PC-3 (cell line): ENCODE measurements at regions not wholly inside any gene's neighbourhood (a gene's known extent, or its start where the extent isn't known, plus 50 kb on each side); places are given as distances from the start of the nearest gene placed in this dataset.

Experiments used
- EZH2 ChIP-seq: fragments of 300-600 bp; sonication (generic); IDR thresholded peaks from one replicate; pipeline ENCODE4 v1.6.1; 2017; ENCODE audit warnings: antibody characterized with exemption, mild to moderate bottlenecking, low read length; ENCODE audit not compliant: unreplicated experiment
- EZH2phosphoT487 ChIP-seq: fragments of 300-600 bp; sonication (generic); IDR thresholded peaks from 2 replicates; pipeline ENCODE4 v1.6.1; 2018; ENCODE audit warnings: mild to moderate bottlenecking, antibody characterized with exemption, low read length, borderline replicate concordance
- TF ChIP-seq, protein P1 (sequence below): fragments of 300-600 bp; sonication (generic); conservative IDR thresholded peaks from 2 replicates; pipeline ENCODE4 v1.5.1; 2017; ENCODE audit warnings: antibody characterized with exemption, low read depth, mild to moderate bottlenecking, low read length

DNA sequence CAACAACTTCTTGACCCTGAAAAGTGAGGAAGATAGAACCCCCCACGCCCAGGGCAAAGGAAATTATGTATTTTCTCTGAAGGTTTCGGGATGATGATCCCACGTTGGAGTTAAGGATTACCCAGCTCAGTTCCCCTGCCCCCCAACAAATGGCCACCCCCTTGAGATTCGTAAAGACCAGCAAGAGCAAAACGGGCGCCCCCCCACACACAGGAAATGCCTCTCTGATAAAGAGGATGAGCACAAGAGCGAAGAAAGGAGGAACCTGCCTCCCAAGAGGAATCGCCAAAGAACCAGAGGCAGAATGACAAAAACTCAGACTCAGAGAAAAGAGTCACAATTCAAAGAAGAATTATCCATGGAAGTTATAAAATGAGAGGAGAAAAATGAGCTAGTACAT, 576.9 kb downstream of the MATN1 start:
- TF ChIP-seq, protein P1, sequence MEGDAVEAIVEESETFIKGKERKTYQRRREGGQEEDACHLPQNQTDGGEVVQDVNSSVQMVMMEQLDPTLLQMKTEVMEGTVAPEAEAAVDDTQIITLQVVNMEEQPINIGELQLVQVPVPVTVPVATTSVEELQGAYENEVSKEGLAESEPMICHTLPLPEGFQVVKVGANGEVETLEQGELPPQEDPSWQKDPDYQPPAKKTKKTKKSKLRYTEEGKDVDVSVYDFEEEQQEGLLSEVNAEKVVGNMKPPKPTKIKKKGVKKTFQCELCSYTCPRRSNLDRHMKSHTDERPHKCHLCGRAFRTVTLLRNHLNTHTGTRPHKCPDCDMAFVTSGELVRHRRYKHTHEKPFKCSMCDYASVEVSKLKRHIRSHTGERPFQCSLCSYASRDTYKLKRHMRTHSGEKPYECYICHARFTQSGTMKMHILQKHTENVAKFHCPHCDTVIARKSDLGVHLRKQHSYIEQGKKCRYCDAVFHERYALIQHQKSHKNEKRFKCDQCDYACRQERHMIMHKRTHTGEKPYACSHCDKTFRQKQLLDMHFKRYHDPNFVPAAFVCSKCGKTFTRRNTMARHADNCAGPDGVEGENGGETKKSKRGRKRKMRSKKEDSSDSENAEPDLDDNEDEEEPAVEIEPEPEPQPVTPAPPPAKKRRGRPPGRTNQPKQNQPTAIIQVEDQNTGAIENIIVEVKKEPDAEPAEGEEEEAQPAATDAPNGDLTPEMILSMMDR, result no peak
- TF ChIP-seq EZH2 (no peak), EZH2phosphoT487 (no peak)
